ENCODE measurements at regions not wholly inside any gene's neighbourhood (a gene's known extent, or its start where the extent isn't known, plus 50 kb on each side); places are given as distances from the start of the nearest gene placed in this dataset.

- DNase-seq = no peak
Observed at GRCh38 chr7:19437446-19437845, 271.4 kb downstream of the POLR1F start.

GRCh38 chr7:19427944-19428343, 280.9 kb downstream of the POLR1F start:
- no peak for DNase-seq

- DNase-seq = no peak
Observed at GRCh38 chr7:19421861-19422260, 276.6 kb upstream of the FERD3L start.

GRCh38 chr7:19417231-19417630, 272.0 kb upstream of the FERD3L start:
- no peak for DNase-seq

- no peak for DNase-seq
Observed at GRCh38 chr7:19415123-19415522, 269.9 kb upstream of the FERD3L start.

- DNase-seq = no peak
Observed at GRCh38 chr7:19413443-19413965, 268.3 kb upstream of the FERD3L start.

- DNase-seq = no peak
Observed at GRCh38 chr7:19410691-19411090, 265.5 kb upstream of the FERD3L start.

- no peak for DNase-seq
Observed at GRCh38 chr7:19410106-19410505, 264.9 kb upstream of the FERD3L start.

- no peak for DNase-seq
Observed at GRCh38 chr7:19408706-19409220, 263.5 kb upstream of the FERD3L start.

GRCh38 chr7:19407270-19407669, 262.0 kb upstream of the FERD3L start:
- no peak for DNase-seq

- peak in 1 of 2 experiments; percentile 80 for DNase-seq
Observed at GRCh38 chr7:19405541-19405940, 260.3 kb upstream of the FERD3L start.

- peak; percentile 97 to 100 for DNase-seq
Observed at GRCh38 chr7:19404912-19405329, 259.7 kb upstream of the FERD3L start.

- no peak for DNase-seq
Observed at GRCh38 chr7:19403691-19404090, 258.5 kb upstream of the FERD3L start.

- DNase-seq = no peak
Observed at GRCh38 chr7:19401461-19401860, 256.2 kb upstream of the FERD3L start.

GRCh38 chr7:19400758-19401254, 255.6 kb upstream of the FERD3L start:
- no peak for DNase-seq

- no peak for DNase-seq
Observed at GRCh38 chr7:19397911-19398310, 252.7 kb upstream of the FERD3L start.

GRCh38 chr7:19392246-19392645, 247.0 kb upstream of the FERD3L start:
- no peak for DNase-seq

- DNase-seq = no peak
Observed at GRCh38 chr7:19390795-19391194, 245.6 kb upstream of the FERD3L start.

GRCh38 chr7:19381321-19381720, 236.1 kb upstream of the FERD3L start:
- no peak for DNase-seq

GRCh38 chr7:19378345-19378714, 233.1 kb upstream of the FERD3L start:
- no peak for DNase-seq

- no peak for DNase-seq
Observed at GRCh38 chr7:19377611-19378344, 232.6 kb upstream of the FERD3L start.

GRCh38 chr7:19376538-19376937, 231.3 kb upstream of the FERD3L start:
- no peak for DNase-seq

- DNase-seq = no peak
Observed at GRCh38 chr7:19375976-19376375, 230.8 kb upstream of the FERD3L start.

GRCh38 chr7:19373334-19373733, 228.1 kb upstream of the FERD3L start:
- no peak for DNase-seq

- no peak for DNase-seq
Observed at GRCh38 chr7:19369806-19370205, 224.6 kb upstream of the FERD3L start.

All from SW 1271 (cell line).